GM21367 (cell line): ENCODE measurements at regions not wholly inside any gene's neighbourhood (a gene's known extent, or its start where the extent isn't known, plus 50 kb on each side); places are given as distances from the start of the nearest gene placed in this dataset.
"Not testable (repeated sequence)": the region's sequence is repeated elsewhere in the genome, so short reads cannot be mapped to it uniquely, and the experiment has no call there.

ENCODE experiments used
- ATAC-seq: cut with Tn5 transposase; IDR thresholded peaks from one replicate; pipeline ENCODE4 v1.9.1; 2021; ENCODE audit not compliant: unreplicated experiment

DNA sequence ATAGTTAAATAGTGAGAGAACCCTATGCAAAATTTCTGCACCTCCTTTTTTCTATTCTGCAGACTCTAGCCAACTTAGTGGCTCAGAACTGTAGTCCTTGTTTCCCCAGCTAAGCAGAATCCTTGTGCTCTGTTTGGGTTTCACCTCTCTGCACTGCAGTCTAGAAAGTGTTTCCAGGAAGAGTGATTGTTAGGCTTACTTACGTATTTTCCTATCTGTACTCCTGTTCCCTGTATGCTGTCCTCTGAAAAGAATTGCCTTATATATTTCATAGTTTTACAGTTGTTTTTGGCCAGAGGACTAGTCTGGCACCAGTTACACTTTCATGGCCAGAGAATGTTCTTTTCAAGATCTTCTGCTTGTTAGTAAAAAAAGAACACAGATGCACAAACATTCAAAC is 154.6 kb upstream of the POT1 start:
- ATAC-seq: no peak

DNA sequence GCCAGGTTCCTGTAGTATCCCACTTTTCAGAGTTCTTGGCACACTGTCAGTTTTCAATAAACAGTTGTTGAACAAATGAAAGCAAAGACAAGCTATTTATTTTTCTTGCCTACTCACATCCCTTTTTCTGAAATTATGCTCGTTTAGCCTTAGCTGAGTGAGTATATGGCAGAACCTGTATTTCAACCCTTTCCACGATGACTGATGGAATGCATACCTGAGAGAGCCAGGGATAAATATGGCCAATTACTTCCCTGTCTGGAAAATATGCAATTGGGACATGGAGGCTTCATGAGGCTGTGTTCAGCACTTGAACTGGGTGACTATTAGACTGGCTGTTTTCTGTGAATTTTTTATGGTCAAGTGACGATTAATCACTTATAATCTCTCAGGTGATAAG is 144.5 kb upstream of the POT1 start:
- no peak for ATAC-seq

DNA sequence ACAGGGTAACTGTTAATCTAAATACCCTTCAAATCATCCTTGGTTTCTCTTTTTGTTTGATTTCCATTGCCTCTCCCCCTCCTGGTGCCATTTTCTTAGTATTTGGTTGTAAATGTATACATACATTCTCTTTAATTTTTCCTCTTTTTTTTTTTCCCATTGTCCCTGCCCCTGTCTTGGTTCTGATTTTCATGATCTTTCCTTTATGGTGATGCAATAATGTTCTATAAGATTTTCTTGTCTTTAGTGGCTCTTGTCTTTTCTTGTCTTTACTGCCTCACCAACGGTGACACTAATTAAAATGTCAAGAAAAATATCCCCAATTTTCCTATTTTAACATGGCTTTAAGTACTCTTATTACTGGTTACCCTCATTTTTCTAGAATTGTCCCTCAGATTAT is 135.9 kb upstream of the POT1 start:
- no peak for ATAC-seq

DNA sequence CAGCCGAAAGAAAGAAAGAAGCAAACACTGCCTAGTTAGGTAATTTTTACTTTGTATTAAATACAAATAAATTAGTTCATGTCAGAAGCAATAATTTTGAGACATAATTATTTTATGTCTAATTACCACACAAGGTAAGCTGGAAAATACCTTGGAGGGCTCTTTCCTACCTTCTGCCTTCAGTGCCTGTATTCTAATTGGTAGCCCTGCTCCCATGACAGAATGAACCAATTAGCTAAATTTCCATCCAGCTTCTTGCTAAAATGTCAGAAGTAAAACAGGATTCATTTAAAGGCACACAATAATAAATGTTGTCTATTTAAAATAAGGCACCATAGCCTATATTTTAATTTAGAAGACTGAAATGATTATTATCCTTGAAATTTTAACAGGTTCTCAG is 135.4 kb upstream of the POT1 start:
- ATAC-seq: no peak

DNA sequence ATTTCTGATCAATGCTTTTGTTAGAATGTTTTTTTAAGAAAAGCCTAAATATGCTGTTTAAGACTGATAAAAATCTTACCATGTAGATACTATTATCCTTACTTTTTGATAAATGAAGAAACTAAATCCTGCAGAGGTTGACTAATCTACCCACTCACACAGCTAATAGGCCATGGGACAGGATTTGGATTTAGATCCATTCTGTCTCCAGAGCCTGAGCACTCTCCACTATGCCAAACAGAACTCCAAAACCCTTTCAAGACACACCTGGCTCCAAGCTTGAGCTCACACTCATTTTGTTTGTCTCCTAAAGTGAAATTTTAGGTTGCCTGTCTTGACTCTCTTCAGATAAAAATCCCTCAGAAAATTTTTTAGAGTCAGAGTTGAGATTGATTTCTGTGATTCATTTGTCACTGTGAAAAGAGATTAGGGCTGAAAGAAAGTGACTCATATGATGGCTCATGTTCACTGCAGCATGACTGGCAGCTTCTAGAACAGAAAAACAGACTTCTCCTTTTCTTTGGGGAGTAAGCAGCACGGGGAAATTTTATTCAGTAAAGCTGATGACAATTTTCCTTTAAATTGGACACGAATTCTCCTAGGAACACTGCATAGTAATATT is 132.3 kb upstream of the POT1 start:
- peak; percentile 75 for ATAC-seq

DNA sequence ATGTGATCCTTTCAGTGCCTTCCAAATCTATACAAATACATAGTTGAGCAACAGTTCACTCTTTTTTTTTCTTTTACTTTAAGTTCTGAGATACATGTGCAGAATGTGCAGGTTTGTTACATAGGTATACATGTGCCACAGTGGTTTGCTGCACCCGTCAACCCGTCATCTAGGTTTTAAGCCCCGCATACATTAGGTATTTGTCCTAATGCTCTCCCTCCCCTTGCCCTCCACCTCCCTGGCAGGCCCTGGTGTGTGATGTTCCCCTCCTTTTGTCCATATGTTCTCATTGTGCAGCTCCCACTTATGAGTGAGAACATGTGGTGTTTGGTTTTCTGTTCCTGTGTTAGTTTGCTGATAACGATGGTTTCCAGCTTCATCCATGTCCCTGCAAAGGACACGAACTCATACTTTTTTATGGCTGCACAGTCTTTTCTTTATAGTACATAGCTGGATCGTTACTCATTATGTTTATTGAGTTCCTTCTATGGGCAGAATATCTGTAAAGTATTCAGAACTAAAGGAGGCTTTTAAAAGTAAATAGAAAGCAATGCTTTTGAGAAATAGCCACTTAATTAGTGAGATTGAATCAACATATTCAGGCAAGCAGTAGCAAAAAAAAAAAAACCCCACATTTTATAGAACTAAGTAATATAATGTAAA is 131.6 kb upstream of the POT1 start:
- not testable (repeated sequence) for ATAC-seq

DNA sequence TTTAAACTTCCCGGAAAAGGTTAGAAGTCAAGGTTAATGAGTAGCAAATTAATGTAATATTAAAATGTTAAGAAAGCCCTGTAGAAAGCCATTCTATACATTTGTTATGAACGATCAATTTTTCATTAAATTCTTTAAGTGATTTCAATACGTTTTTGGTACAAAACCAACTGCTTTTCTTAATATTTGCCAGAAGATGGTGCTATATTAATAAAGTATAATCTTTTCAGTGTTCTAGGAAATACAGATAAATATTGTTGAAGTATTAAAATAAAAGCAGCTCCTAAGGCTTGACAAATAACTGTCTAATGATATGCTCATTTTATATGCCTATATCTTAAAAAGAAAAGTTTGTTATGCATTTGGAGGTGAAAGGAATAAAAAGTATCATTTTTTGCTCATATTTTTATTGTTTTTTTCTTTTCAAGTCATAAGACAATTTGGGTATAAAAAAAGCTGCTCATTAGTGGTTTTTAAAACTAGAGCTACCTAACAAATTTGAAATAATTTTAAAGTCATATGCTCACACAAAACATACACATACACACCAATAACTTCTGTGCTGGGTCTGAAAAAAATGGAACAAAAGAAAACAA is 130.3 kb upstream of the POT1 start:
- ATAC-seq: no peak

DNA sequence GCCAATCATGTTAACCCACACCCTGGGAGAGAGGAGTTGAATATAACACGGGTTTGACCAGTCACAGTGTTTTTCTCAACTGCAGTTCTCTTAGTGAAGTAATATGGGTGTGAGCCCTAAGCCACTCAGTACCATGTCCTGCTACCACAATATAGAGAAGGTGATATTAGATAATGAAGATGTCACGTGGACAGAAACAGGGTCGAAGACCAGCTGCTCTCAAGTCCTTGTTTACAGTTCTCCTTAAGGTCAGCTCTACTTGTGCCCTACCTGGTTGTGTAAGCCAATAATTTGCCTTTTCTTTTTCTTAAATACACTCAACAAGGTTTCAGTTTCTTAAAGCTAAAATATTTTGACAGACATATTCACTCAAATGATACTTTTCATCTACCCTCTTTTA is 128.3 kb upstream of the POT1 start:
- ATAC-seq: no peak

DNA sequence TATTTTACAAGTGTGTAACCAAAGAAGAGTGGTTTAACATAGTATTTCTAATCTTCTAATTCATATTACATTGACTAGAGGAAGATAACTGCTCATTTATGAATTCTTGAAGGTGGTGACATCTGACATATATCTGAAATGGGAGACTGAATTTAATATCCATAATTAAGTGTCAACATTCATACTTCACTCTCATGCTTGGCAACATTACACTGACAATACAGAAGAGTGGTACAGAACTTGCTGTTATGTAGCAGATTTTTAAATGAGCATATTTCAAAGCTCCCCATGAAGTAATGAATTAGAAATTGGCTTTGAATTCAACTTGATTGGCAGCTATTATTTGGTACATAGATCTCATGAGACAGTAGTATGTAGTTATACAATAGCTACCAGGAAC is 125.8 kb upstream of the POT1 start:
- no peak for ATAC-seq

DNA sequence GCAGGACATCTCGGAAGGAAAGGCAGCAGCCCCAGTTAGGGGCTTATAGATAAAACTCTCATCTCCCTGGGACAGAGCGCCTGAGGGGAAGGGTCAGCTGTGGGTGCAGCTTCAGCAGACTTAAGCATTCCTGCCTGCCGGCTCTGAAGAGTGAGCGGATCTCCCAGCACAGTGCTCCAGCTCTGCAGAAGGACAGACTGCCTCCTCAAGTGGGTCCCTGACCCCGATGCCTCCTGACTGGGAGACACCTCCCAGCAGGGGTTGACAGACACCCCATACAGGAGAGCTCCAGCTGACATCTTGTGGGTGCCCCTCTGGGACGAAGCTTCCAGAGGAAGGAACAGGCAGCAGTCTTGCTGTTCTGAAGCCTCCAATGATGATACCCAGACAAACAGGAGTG is 117.1 kb upstream of the POT1 start:
- ATAC-seq: no peak

DNA sequence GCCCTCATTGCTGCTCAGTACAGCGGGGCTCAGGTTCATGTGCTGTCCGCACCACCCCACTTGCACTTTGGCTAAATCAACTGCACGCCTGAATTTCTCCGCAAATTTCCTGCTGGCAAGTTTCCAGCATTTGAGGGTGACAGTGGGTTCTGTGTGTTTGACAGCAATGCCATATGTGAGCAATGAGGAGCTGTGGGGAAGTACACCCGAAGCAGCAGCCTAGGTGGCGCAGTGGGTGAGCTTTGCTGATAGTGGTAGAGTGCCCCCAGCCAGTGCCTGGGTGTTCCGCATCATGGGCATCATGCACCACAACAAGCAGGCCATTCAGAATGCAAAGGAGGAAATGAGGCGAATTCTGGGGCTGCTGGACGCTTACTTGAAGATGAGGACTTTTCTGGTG is 103.9 kb upstream of the POT1 start:
- ATAC-seq: no peak

DNA sequence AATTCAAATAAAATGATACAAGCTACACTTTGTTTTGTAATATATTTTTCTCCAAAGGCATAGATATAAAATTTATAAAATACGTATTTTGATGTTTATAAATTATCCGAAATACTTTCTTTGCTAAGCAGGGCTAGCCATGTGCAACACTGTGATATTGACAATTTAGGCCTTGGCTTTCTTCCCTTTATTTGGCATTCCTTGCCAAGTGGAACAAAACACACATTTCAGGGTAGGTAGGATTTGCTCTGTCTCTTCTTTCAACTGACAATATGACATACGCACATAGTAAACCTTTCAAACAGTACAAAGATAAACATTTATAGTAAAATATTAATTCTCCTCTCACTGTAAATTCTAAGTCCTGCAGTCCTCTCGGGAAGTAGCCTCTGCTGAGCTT is 103.3 kb upstream of the POT1 start:
- no peak for ATAC-seq

DNA sequence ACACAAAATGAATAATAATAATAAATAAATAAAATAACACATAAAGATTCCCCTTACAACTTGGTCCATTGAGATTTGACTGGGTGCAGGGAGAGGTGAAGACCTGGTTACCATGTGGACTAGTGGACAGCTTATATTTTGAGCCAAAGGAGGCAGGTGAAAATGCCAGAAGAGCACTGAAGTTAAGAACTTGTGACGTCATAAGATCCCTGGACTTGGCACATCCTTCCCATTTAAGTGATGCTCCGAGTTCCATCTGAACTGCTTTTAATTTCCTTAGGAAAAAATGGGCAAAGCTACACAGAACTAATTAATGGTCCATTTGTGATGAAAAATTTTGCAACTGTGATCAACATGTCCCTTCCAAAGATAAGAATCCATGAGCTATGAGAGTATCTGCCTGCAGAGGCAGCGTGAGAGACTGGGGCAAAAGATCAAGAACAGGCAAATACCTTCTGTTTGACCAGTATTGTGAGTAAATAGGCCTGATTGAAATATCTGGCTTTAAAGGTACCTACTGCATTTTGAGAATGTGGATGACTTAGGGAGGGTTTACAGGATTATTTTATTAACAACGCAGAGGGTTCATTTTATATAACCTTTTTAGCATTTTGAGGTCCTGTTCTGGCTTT is 101.2 kb upstream of the POT1 start:
- ATAC-seq: no peak

DNA sequence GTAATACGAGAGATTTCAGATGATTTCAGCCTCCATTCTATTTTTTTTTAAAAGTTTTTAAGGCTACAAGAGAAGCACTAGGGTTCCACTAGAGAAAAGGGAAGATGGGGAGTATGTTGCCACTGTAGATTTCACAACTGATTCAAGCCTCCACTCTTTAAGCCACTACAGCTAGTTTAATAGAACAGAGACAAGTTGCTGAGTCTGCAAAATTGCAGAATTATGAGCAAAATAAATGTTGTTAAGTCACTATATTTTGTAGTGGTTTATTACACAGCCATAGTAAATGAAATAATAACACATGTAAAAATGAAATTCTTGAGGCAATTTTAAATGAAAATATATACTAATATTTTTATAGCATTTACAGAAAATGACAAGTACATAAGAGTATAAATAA is 96.0 kb upstream of the POT1 start:
- ATAC-seq: no peak

DNA sequence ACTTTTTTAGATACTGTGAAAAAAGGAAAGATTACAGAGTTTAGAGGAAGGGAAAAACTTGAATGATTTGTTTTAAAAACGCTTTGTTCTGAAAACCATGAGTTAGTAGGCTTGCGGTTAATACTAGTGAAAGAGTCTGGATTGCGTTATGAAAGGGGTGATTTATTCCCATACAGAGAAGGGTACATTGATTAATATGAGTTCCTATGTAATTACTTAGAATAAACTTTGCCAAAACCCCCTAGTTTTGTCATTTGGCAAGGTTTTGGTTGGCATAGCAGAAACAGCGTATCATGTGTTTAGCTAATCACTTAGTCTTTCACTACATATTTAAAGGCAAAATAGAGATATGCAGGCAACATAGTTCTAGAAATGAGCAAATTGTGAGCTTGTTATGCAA is 91.2 kb upstream of the POT1 start:
- ATAC-seq: no peak

DNA sequence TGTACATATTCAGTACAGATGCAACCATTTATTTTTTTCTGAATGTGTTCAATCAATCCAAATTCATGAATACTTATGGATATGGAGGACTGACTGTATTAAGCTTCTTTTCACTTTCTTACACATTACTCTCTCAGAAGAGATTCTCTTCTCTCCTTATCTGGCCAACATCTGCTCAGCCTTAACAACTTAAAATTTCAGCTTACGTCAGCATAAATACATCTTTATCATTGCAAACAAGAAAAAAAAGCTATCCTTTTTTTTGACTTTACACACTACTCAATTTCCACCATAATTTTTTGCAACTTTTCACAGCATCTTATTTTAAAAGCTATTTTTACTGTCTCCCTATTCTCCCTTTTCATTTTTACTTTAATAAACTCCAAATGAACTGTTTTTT is 80.9 kb upstream of the POT1 start:
- ATAC-seq: no peak

DNA sequence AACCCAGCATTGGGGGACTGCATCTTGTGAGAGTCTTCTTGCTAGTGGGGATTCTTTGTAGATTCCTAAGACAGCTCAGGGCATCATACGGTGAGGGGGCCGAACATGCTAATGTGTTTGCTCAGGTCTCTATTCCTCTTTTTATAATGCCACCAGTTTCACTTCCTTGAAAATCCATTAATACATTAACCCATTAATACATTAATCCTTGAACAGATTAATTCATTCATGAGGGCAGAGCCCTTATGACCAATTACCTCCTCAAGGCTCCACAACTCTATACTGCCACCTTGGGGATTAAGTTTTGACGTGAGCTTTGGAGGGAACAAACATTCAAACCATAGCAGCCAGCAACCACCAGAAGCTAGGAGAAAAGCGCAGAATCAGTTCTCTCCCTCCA is 67.2 kb upstream of the POT1 start:
- ATAC-seq: no peak

DNA sequence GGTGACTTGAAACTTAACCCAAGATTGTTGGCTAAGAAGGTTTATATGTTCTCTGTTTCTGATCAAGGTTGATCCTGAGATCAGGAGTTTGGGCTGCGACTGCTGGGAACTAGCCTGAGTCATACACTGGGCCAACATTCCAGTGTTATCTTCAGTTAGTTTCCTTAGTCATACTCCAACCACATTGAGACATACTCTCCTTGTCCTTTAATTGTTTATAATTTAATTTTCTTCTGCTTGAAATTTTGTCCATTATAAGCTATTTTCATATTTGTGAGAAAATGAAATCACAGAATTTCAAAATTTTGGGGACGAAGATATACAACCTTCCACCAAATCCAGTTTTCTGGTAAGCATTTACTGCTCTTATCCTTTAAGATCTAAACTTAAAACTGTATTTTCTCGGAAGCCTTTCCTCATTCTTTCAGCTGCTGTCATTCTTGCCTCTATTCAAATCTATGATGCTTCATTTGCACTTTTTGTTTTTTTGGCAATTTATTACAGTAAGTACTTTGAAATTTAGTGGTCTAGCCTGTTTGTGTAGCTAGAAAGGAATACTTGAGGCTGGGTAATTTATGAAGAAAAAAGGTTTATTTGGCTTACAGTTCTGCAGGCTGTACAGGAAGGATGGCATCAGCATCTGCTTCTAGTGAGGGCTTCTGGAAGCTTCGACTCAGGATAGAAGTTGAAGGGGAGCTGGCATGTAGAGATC is 63.4 kb upstream of the POT1 start:
- no peak for ATAC-seq

DNA sequence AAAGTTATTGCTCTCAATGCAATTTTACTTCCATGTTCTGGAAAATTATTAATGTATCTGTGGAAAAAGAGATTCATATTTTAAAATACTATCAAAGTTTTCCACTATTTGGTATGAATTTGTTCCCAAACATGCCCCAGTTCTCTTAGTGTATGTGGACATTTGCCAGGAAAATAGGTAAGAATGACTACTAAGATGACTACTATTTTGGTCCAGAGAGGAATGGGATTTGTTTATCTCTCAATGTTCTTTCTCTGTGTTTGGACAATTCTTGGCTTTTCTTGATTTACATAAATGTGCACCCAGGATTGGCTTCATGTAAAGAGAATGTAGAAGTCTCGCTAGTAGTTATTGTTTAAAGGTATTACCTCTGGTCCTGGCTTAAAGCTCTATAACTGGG is 60.3 kb upstream of the POT1 start:
- no peak for ATAC-seq
